H1 (cell line): ENCODE measurements at regions not wholly inside any gene's neighbourhood (a gene's known extent, or its start where the extent isn't known, plus 50 kb on each side); places are given as distances from the start of the nearest gene placed in this dataset.

Experiments used
- CTCF ChIA-PET: fragments of 300-600 bp; sonication (Branson Sonifier 250); formaldehyde crosslinking; loops from one replicate; lab custom pipeline; 2021; ENCODE audit not compliant: partially characterized antibody; lab: Charles Lee
- POLR2A ChIA-PET: fragments of 300-600 bp; sonication (Branson Sonifier 250); formaldehyde crosslinking; loops from one replicate; lab custom pipeline; 2021; ENCODE audit warnings: inconsistent platforms; ENCODE audit not compliant: partially characterized antibody; lab: Charles Lee
- DNase-seq, 2 experiments: peaks; one replicate each; pipeline versions ENCODE4 v3.0.0 to v3.0.0-alpha.2; 2010 to 2022; ENCODE audit warnings: low spot score in 2 of 2, low read depth in 1 of 2, mixed read lengths in 1 of 2
- FAIRE-seq: peaks from 2 replicates; lab custom pipeline; 2011; peaks lifted over from hg19 to GRCh38; lab: Jason Lieb, UNC
- H2AFZ ChIP-seq: 2 replicates; pipeline ENCODE4 v1.8.1; 2012; ENCODE audit warnings: low read length, inconsistent platforms
- H2AK5ac ChIP-seq: 2 replicates; pipeline ENCODE4 v1.6.1; 2013; ENCODE audit warnings: low read depth, low read length
- H2BK120ac ChIP-seq: replicated peaks from 2 replicates; pipeline ENCODE3; 2013; ENCODE audit warnings: low read depth, low read length, inconsistent platforms
- H2BK12ac ChIP-seq: 2 replicates; pipeline ENCODE4 v1.6.1; 2013; ENCODE audit warnings: low read depth, low read length
- H2BK15ac ChIP-seq: 2 replicates; pipeline ENCODE4 v1.6.1; 2013; ENCODE audit warnings: low read length
- H2BK20ac ChIP-seq: 2 replicates; pipeline ENCODE4 v1.6.1; 2013; ENCODE audit warnings: low read length
- H2BK5ac ChIP-seq: 2 replicates; pipeline ENCODE4 v1.6.1; 2013; ENCODE audit warnings: low read depth, low read length
- H3K14ac ChIP-seq: 2 replicates; pipeline ENCODE4 v1.6.1; 2013; ENCODE audit warnings: inconsistent platforms; ENCODE audit not compliant: insufficient read length
- H3K18ac ChIP-seq: 2 replicates; pipeline ENCODE4 v1.6.1; 2013; ENCODE audit warnings: low read length; ENCODE audit errors: extremely low read depth
- H3K23ac ChIP-seq: 2 replicates; pipeline ENCODE4 v1.6.1; 2013; ENCODE audit warnings: inconsistent platforms; ENCODE audit not compliant: insufficient read length
- H3K23me2 ChIP-seq: 2 replicates; pipeline ENCODE4 v1.6.1; 2013; ENCODE audit warnings: low read depth, low read length
- H3K27ac ChIP-seq: 2 replicates; pipeline ENCODE4 v1.6.1; 2011; ENCODE audit warnings: low read depth, low read length, inconsistent platforms
- H3K27me3 ChIP-seq, 4 experiments: replicated peaks in 1 of 4; 1 replicate in 1 of 4; 2 replicates in 3 of 4; pipeline versions ENCODE4 v1.6.1 to v1.8.1; 2011 to 2013; ENCODE audit warnings: low read length in 3 of 4, mild to moderate bottlenecking in 3 of 4, inconsistent platforms in 2 of 4, mixed read lengths in 2 of 4, moderate library complexity in 1 of 4; ENCODE audit not compliant: control insufficient read depth in 3 of 4, insufficient read depth in 3 of 4; ENCODE audit errors: extremely low read depth in 1 of 4
- H3K36me3 ChIP-seq, 4 experiments: 2 replicates each; pipeline versions ENCODE4 v1.6.1 to v1.8.1; 2011 to 2013; ENCODE audit warnings: mild to moderate bottlenecking in 4 of 4, low read length in 3 of 4, moderate library complexity in 2 of 4, control low read depth in 1 of 4, inconsistent platforms in 1 of 4; ENCODE audit not compliant: insufficient read depth in 4 of 4, control insufficient read depth in 2 of 4
- H3K4ac ChIP-seq: replicated peaks from 2 replicates; pipeline ENCODE3; 2013; ENCODE audit warnings: low read length, low read depth, mixed read lengths, inconsistent platforms; ENCODE audit not compliant: insufficient read length
- H3K4me1 ChIP-seq, 4 experiments: replicated peaks in 1 of 4; 1 replicate in 1 of 4; 2 replicates in 3 of 4; pipeline versions ENCODE4 v1.6.1 to v1.8.1; 2011 to 2013; ENCODE audit warnings: low read length in 3 of 4, inconsistent platforms in 2 of 4, mixed read lengths in 1 of 4; ENCODE audit not compliant: insufficient read depth in 4 of 4, control insufficient read depth in 3 of 4
- H3K4me2 ChIP-seq, 2 experiments: 2 replicates each; pipeline versions ENCODE4 v1.6.1 to v1.8.1; 2011 to 2013; ENCODE audit warnings: low read depth in 2 of 2, low read length in 2 of 2, control low read depth in 1 of 2, inconsistent platforms in 1 of 2, mild to moderate bottlenecking in 1 of 2; ENCODE audit not compliant: insufficient read depth in 1 of 2
- H3K4me3 ChIP-seq, 4 experiments: fragments of 200-600, 300-600 bp in 1 of 4; sonication (generic), shearing (Covaris generic), sonication (Bioruptor Twin) in 1 of 4; 2 replicates each; pipeline versions ENCODE4 v1.5.1 to v1.8.1; 2011 to 2016; ENCODE audit warnings: low read length in 4 of 4, low read depth in 3 of 4, control low read depth in 2 of 4, inconsistent platforms in 2 of 4, mild to moderate bottlenecking in 2 of 4, mixed read lengths in 1 of 4, moderate library complexity in 1 of 4; ENCODE audit not compliant: insufficient read depth in 2 of 4; ENCODE audit errors: extremely low read depth in 1 of 4
- H3K56ac ChIP-seq: replicated peaks from 2 replicates; pipeline ENCODE3; 2013; ENCODE audit warnings: low read depth, mild to moderate bottlenecking, mixed read lengths, low read length, inconsistent platforms; ENCODE audit not compliant: insufficient read length
- H3K79me1 ChIP-seq: 2 replicates; pipeline ENCODE4 v1.6.1; 2013; ENCODE audit warnings: low read depth, low read length, control low read depth
- H3K79me2 ChIP-seq, 2 experiments: 2 replicates each; pipeline versions ENCODE4 v1.6.1 to v1.8.1; 2012 to 2013; ENCODE audit warnings: low read length in 2 of 2, mild to moderate bottlenecking in 2 of 2, inconsistent platforms in 1 of 2; ENCODE audit not compliant: insufficient read depth in 2 of 2, control insufficient read depth in 1 of 2
- H3K9ac ChIP-seq, 4 experiments: replicated peaks in 1 of 4; 1 replicate in 1 of 4; 2 replicates in 3 of 4; pipeline versions ENCODE4 v1.6.1 to v1.8.1; 2011 to 2013; ENCODE audit warnings: low read depth in 3 of 4, low read length in 3 of 4, control low read depth in 2 of 4, mild to moderate bottlenecking in 2 of 4, moderate library complexity in 2 of 4, inconsistent platforms in 1 of 4; ENCODE audit errors: extremely low read depth in 1 of 4
- H3K9me3 ChIP-seq, 2 experiments: 2 replicates each; pipeline versions ENCODE4 v1.6.1 to v1.8.1; 2012 to 2013; ENCODE audit warnings: mild to moderate bottlenecking in 2 of 2, moderate library complexity in 2 of 2, control low read depth in 1 of 2, inconsistent platforms in 1 of 2, low read depth in 1 of 2, low read length in 1 of 2, mixed read lengths in 1 of 2; ENCODE audit not compliant: insufficient read depth in 2 of 2
- H4K20me1 ChIP-seq, 2 experiments: replicated peaks in 1 of 2; 2 replicates each; pipeline versions ENCODE3 to v1.8.1; 2011 to 2013; ENCODE audit warnings: inconsistent platforms in 2 of 2, low read length in 2 of 2, mild to moderate bottlenecking in 1 of 2; ENCODE audit not compliant: insufficient read depth in 2 of 2, control insufficient read depth in 1 of 2
- H4K5ac ChIP-seq: 2 replicates; pipeline ENCODE4 v1.6.1; 2013; ENCODE audit warnings: low read length, low read depth, mixed read lengths, inconsistent platforms; ENCODE audit not compliant: insufficient read length
- H4K8ac ChIP-seq: 2 replicates; pipeline ENCODE4 v1.8.0; 2013; ENCODE audit warnings: mild to moderate bottlenecking, moderate library complexity, low read length, inconsistent platforms; ENCODE audit not compliant: insufficient read depth; ENCODE audit errors: extremely low read depth
- H4K91ac ChIP-seq: replicated peaks from 2 replicates; pipeline ENCODE3; 2013; ENCODE audit warnings: low read length, mixed read lengths, inconsistent platforms; ENCODE audit not compliant: insufficient read length
- CBX8 ChIP-seq: fragments of 300-800, 300-1000 bp; sonication (generic); IDR thresholded peaks from 2 replicates; pipeline ENCODE4 v1.7.1; 2016; ENCODE audit warnings: low read depth, low read length, borderline replicate concordance
- CHD1 ChIP-seq: IDR thresholded peaks from 2 replicates; pipeline ENCODE4 v1.6.1; 2012; ENCODE audit warnings: low read depth, low read length, improper control_type of control experiment
- EZH2 ChIP-seq: fragments of 200-600 bp; sonication (generic); IDR thresholded peaks from 2 replicates; pipeline ENCODE4 v1.7.1; 2012; ENCODE audit warnings: low read depth, mild to moderate bottlenecking, moderate library complexity, low read length, inconsistent platforms; ENCODE audit not compliant: severe bottlenecking
- HDAC6 ChIP-seq: IDR thresholded peaks from one replicate; pipeline ENCODE4 v1.7.1; 2012; ENCODE audit warnings: low read depth, mild to moderate bottlenecking, inconsistent platforms, low read length, moderate library complexity
- KDM4A ChIP-seq: IDR thresholded peaks from one replicate; pipeline ENCODE4 v1.7.1; 2012; ENCODE audit warnings: low read depth, mild to moderate bottlenecking, moderate library complexity, low read length, inconsistent platforms; ENCODE audit not compliant: severe bottlenecking
- NRF1 ChIP-seq: IDR thresholded peaks from 2 replicates; pipeline ENCODE4 v1.6.1; 2011; ENCODE audit warnings: mild to moderate bottlenecking, low read depth, low read length, improper control_type of control experiment
- POLR2A ChIP-seq, 2 experiments: IDR thresholded peaks; 1 replicate in 1 of 2; 2 replicates in 1 of 2; pipeline ENCODE4 v1.6.1; 2011; ENCODE audit warnings: low read depth in 2 of 2, low read length in 2 of 2, mild to moderate bottlenecking in 2 of 2; ENCODE audit errors: control extremely low read depth in 1 of 2
- POLR2AphosphoS5 ChIP-seq: IDR thresholded peaks from 2 replicates; pipeline ENCODE4 v1.6.1; 2011; ENCODE audit warnings: low read depth, low read length
- POU5F1 ChIP-seq: IDR thresholded peaks from 2 replicates; pipeline ENCODE4 v1.6.1; 2011; ENCODE audit warnings: low read depth, mild to moderate bottlenecking, low read length, moderate library complexity
- SIRT6 ChIP-seq: IDR thresholded peaks from one replicate; pipeline ENCODE4 v1.7.1; 2012; ENCODE audit warnings: low read length, inconsistent platforms
- SP1 ChIP-seq: IDR thresholded peaks from 2 replicates; pipeline ENCODE4 v1.6.1; 2011; ENCODE audit warnings: low read depth, low read length
- SP2 ChIP-seq: IDR thresholded peaks from 2 replicates; pipeline ENCODE4 v1.6.1; 2012; ENCODE audit warnings: mild to moderate bottlenecking, low read length, inconsistent platforms
- TCF12 ChIP-seq: IDR thresholded peaks from 2 replicates; pipeline ENCODE4 v1.6.1; 2011; ENCODE audit warnings: low read depth, mild to moderate bottlenecking, low read length
- TF ChIP-seq, protein P1 (sequence below): IDR thresholded peaks from 2 replicates; pipeline ENCODE4 v1.6.1; 2011; ENCODE audit warnings: low read length, improper control_type of control experiment

- Histone ChIP-seq H4K20me1 (no peaks in the 10 kb centered on the region), H3K9me3 (peaks cover 0 to 5% of the 10 kb centered on the region in 2 experiments; a peak in 1 of 4 replicates), H3K27me3 (no peaks in the 10 kb centered on the region), H2BK5ac (no peak overlapping the region), H3K36me3 (no peaks in the 10 kb centered on the region), H3K79me2 (no peaks in the 10 kb centered on the region), H4K5ac (no peak overlapping the region), H2BK12ac (no peak overlapping the region), H3K4ac (no peak overlapping the region), H3K4me3 (no peak overlapping the region), H2AFZ (peak overlapping the region; percentile 4; the same call in 1 of the 2 replicates), H3K27ac (no peak overlapping the region), H3K14ac (no peak overlapping the region), H3K56ac (no peak overlapping the region), H2AK5ac (no peak overlapping the region), H2BK20ac (no peak overlapping the region), H3K4me2 (no peak overlapping the region), H4K8ac (no peak overlapping the region), H3K79me1 (no peaks in the 10 kb centered on the region), H2BK15ac (no peak overlapping the region), H3K9ac (no peak overlapping the region), H3K23me2 (no peaks in the 10 kb centered on the region), H3K23ac (no peak overlapping the region), H4K91ac (no peak overlapping the region), H3K18ac (no peak overlapping the region), H2BK120ac (no peak overlapping the region), H3K4me1 (peaks cover 0 to 3% (median 0%) of the 10 kb centered on the region in 4 experiments; a peak in 2 of 7 replicates)
- POLR2A ChIA-PET = no interaction called here
- FAIRE-seq = peak; percentile 32
- CTCF ChIA-PET = no interaction called here
- no peak for DNase-seq
- TF ChIP-seq KDM4A (no peak), NRF1 (no peak), SP1 (no peak), POLR2AphosphoS5 (no peak), EZH2 (no peak), HDAC6 (no peak), POU5F1 (no peak), POLR2A (IDR thresholded peaks at IDR 0.05; ENCODE audit: control extremely low read depth in 1 of 2, low read depth in 2 of 2, low read length in 2 of 2) (no peak), CBX8 (no peak), TCF12 (no peak), SIRT6 (no peak), CHD1 (no peak), SP2 (no peak)
- TF ChIP-seq, protein P1, sequence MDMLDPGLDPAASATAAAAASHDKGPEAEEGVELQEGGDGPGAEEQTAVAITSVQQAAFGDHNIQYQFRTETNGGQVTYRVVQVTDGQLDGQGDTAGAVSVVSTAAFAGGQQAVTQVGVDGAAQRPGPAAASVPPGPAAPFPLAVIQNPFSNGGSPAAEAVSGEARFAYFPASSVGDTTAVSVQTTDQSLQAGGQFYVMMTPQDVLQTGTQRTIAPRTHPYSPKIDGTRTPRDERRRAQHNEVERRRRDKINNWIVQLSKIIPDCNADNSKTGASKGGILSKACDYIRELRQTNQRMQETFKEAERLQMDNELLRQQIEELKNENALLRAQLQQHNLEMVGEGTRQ = no peak
Measured at GRCh38 chr4:179472164-179472563, 2029.9 kb upstream of the AGA start.
